ENCODE measurements at regions not wholly inside any gene's neighbourhood (a gene's known extent, or its start where the extent isn't known, plus 50 kb on each side); places are given as distances from the start of the nearest gene placed in this dataset.

- TF ChIP-seq CTCF (conservative IDR thresholded peaks at IDR 0.05; ENCODE audit: low read depth in 2 of 2) = peak; percentile 76
- TF ChIP-seq ZNF114 (CRISPR knock-in tag; IDR thresholded peaks at IDR 0.05) = no peak
- TF ChIP-seq JUNB (IDR thresholded peaks at IDR 0.05; ENCODE audit: unreplicated experiment) = no peak
- TF ChIP-seq, protein P1, sequence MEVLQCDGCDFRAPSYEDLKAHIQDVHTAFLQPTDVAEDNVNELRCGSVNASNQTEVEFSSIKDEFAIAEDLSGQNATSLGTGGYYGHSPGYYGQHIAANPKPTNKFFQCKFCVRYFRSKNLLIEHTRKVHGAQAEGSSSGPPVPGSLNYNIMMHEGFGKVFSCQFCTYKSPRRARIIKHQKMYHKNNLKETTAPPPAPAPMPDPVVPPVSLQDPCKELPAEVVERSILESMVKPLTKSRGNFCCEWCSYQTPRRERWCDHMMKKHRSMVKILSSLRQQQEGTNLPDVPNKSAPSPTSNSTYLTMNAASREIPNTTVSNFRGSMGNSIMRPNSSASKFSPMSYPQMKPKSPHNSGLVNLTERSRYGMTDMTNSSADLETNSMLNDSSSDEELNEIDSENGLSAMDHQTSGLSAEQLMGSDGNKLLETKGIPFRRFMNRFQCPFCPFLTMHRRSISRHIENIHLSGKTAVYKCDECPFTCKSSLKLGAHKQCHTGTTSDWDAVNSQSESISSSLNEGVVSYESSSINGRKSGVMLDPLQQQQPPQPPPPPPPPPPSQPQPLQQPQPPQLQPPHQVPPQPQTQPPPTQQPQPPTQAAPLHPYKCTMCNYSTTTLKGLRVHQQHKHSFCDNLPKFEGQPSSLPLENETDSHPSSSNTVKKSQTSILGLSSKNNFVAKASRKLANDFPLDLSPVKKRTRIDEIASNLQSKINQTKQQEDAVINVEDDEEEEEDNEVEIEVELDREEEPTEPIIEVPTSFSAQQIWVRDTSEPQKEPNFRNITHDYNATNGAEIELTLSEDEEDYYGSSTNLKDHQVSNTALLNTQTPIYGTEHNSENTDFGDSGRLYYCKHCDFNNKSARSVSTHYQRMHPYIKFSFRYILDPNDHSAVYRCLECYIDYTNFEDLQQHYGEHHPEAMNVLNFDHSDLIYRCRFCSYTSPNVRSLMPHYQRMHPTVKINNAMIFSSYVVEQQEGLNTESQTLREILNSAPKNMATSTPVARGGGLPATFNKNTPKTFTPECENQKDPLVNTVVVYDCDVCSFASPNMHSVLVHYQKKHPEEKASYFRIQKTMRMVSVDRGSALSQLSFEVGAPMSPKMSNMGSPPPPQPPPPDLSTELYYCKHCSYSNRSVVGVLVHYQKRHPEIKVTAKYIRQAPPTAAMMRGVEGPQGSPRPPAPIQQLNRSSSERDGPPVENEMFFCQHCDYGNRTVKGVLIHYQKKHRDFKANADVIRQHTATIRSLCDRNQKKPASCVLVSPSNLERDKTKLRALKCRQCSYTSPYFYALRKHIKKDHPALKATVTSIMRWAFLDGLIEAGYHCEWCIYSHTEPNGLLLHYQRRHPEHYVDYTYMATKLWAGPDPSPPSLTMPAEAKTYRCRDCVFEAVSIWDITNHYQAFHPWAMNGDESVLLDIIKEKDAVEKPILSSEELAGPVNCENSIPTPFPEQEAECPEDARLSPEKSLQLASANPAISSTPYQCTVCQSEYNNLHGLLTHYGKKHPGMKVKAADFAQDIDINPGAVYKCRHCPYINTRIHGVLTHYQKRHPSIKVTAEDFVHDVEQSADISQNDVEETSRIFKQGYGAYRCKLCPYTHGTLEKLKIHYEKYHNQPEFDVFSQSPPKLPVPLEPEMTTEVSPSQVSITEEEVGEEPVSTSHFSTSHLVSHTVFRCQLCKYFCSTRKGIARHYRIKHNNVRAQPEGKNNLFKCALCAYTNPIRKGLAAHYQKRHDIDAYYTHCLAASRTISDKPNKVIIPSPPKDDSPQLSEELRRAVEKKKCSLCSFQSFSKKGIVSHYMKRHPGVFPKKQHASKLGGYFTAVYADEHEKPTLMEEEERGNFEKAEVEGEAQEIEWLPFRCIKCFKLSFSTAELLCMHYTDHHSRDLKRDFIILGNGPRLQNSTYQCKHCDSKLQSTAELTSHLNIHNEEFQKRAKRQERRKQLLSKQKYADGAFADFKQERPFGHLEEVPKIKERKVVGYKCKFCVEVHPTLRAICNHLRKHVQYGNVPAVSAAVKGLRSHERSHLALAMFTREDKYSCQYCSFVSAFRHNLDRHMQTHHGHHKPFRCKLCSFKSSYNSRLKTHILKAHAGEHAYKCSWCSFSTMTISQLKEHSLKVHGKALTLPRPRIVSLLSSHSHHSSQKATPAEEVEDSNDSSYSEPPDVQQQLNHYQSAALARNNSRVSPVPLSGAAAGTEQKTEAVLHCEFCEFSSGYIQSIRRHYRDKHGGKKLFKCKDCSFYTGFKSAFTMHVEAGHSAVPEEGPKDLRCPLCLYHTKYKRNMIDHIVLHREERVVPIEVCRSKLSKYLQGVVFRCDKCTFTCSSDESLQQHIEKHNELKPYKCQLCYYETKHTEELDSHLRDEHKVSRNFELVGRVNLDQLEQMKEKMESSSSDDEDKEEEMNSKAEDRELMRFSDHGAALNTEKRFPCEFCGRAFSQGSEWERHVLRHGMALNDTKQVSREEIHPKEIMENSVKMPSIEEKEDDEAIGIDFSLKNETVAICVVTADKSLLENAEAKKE (CRISPR knock-in tag; IDR thresholded peaks at IDR 0.05) = no peak
Observed at GRCh38 chr3:21170964-21171363, 580.0 kb downstream of the ZNF385D start.
